Prostate gland (tissue), 2 donors: ENCODE measurements at regions not wholly inside any gene's neighbourhood (a gene's known extent, or its start where the extent isn't known, plus 50 kb on each side); places are given as distances from the start of the nearest gene placed in this dataset.
"Not testable (repeated sequence)": the region's sequence is repeated elsewhere in the genome, so short reads cannot be mapped to it uniquely, and the experiment has no call there.

Experiments
- DNase-seq: peaks from one replicate; pipeline ENCODE4 v3.0.0-alpha.2; 2019; ENCODE audit warnings: low spot score
- H3K27ac ChIP-seq, 2 donors: fragments of 200-600 bp; sonication (generic); 2 replicates each; pipeline ENCODE4 v1.5.1; 2017 to 2019
- H3K27me3 ChIP-seq: fragments of 200-600 bp; sonication (generic); replicated peaks from 2 replicates; pipeline ENCODE4 v1.5.1; 2019; ENCODE audit not compliant: insufficient read depth
- H3K36me3 ChIP-seq, 2 donors: fragments of 200-600 bp; sonication (generic); 1 replicate in 1 of 2; 2 replicates in 1 of 2; pipeline versions ENCODE4 v1.5.1 to v1.8.1; 2017 to 2019
- H3K4me1 ChIP-seq: fragments of 200-600 bp; sonication (generic); replicated peaks from 2 replicates; pipeline ENCODE4 v1.5.1; 2019
- H3K4me3 ChIP-seq, 2 donors: fragments of 200-600 bp; sonication (generic); 2 replicates each; pipeline ENCODE4 v1.5.1; 2017 to 2019
- H3K9me3 ChIP-seq: fragments of 200-600 bp; sonication (generic); 2 replicates; pipeline ENCODE4 v1.5.1; 2017
- WGBS: methylation state at CpG from one replicate; pipeline ENCODE4 v1.1.5; 2018; 5-methylcytosine and 5-hydroxymethylcytosine counted together
- intact Hi-C: fragments of 100-400 bp; cut with DNase I; formaldehyde crosslinking; loops from one replicate; pipeline ENCODE4 v1.14.2; 2022

GRCh38 chr1:143838598-143838929 lies 133.2 kb downstream of the FAM72C start:
- WGBS, result no CpG with 5 or more reads among the region's 21 CpGs
- H3K9me3 ChIP-seq, H3K36me3 ChIP-seq, H3K27me3 ChIP-seq, H3K4me1 ChIP-seq, intact Hi-C loops, H3K4me3 ChIP-seq, DNase-seq, H3K27ac ChIP-seq: not testable (repeated sequence)

GRCh38 chr1:143837924-143838597 lies 133.7 kb downstream of the FAM72C start:
- H3K36me3 ChIP-seq, H3K27ac ChIP-seq, H3K4me3 ChIP-seq, H3K4me1 ChIP-seq, DNase-seq, intact Hi-C loops, H3K9me3 ChIP-seq, H3K27me3 ChIP-seq: not testable (repeated sequence)
- whole genome bisulfite sequencing, result 62% methylated on average over 4 of the region's 25 CpGs

- H3K27me3 ChIP-seq, intact Hi-C loops, H3K27ac ChIP-seq, H3K36me3 ChIP-seq, DNase-seq, H3K4me1 ChIP-seq, H3K4me3 ChIP-seq, H3K9me3 ChIP-seq: not testable (repeated sequence)
- WGBS, result no CpG with 5 or more reads among the region's 4 CpGs
Measured at GRCh38 chr1:143833376-143833775, 138.4 kb downstream of the FAM72C start.

- intact Hi-C loops, H3K4me1 ChIP-seq, H3K27me3 ChIP-seq, H3K27ac ChIP-seq, DNase-seq, H3K9me3 ChIP-seq, H3K36me3 ChIP-seq, H3K4me3 ChIP-seq: not testable (repeated sequence)
- WGBS, result 45% methylated on average over 4 of the region's 5 CpGs
Measured at GRCh38 chr1:143832379-143832716, 139.4 kb downstream of the FAM72C start.

GRCh38 chr1:143831479-143832378 lies 140.1 kb downstream of the FAM72C start:
- H3K4me3 ChIP-seq, H3K27me3 ChIP-seq, DNase-seq, H3K27ac ChIP-seq, H3K9me3 ChIP-seq, intact Hi-C loops, H3K36me3 ChIP-seq, H3K4me1 ChIP-seq: not testable (repeated sequence)
- WGBS, result 0% methylated on average over 5 of the region's 34 CpGs

GRCh38 chr1:143826162-143826561 lies 145.6 kb downstream of the FAM72C start:
- H3K27ac ChIP-seq, H3K4me3 ChIP-seq, DNase-seq, H3K9me3 ChIP-seq, intact Hi-C loops, H3K4me1 ChIP-seq, H3K36me3 ChIP-seq, H3K27me3 ChIP-seq: not testable (repeated sequence)
- WGBS, result no CpG with 5 or more reads among the region's 1 CpG

- H3K4me1 ChIP-seq, DNase-seq, H3K4me3 ChIP-seq, H3K27ac ChIP-seq, H3K9me3 ChIP-seq, H3K27me3 ChIP-seq, intact Hi-C loops, H3K36me3 ChIP-seq: not testable (repeated sequence)
- WGBS, result 70% methylated on average over 2 of the region's 3 CpGs
Measured at GRCh38 chr1:143824266-143824665, 147.5 kb downstream of the FAM72C start.

- H3K36me3 ChIP-seq, H3K9me3 ChIP-seq, H3K27me3 ChIP-seq, intact Hi-C loops, H3K27ac ChIP-seq, DNase-seq, H3K4me3 ChIP-seq, H3K4me1 ChIP-seq: not testable (repeated sequence)
- no CpG with 5 or more reads among the region's 4 CpGs for WGBS
Measured at GRCh38 chr1:143820058-143820457, 151.7 kb downstream of the FAM72C start.

- H3K27ac ChIP-seq, DNase-seq, H3K27me3 ChIP-seq, H3K36me3 ChIP-seq, intact Hi-C loops, H3K4me3 ChIP-seq, H3K9me3 ChIP-seq, H3K4me1 ChIP-seq: not testable (repeated sequence)
- no CpG with 5 or more reads among the region's 1 CpG for WGBS
Measured at GRCh38 chr1:143816369-143816768, 155.4 kb downstream of the FAM72C start.

GRCh38 chr1:143805374-143805773 lies 166.4 kb downstream of the FAM72C start:
- H3K4me3 ChIP-seq, H3K36me3 ChIP-seq, H3K9me3 ChIP-seq, H3K4me1 ChIP-seq, H3K27me3 ChIP-seq, DNase-seq, intact Hi-C loops, H3K27ac ChIP-seq: not testable (repeated sequence)
- WGBS, result no CpG with 5 or more reads among the region's 4 CpGs

- H3K9me3 ChIP-seq, DNase-seq, H3K27ac ChIP-seq, H3K36me3 ChIP-seq, H3K27me3 ChIP-seq, intact Hi-C loops, H3K4me1 ChIP-seq, H3K4me3 ChIP-seq: not testable (repeated sequence)
- 8% methylated on average over 10 of the region's 16 CpGs for WGBS
Measured at GRCh38 chr1:143804707-143805356, 167.0 kb downstream of the FAM72C start.

- H3K36me3 ChIP-seq, H3K27me3 ChIP-seq, H3K9me3 ChIP-seq, intact Hi-C loops, DNase-seq, H3K27ac ChIP-seq, H3K4me1 ChIP-seq, H3K4me3 ChIP-seq: not testable (repeated sequence)
- 3% methylated on average over 18 of the region's 26 CpGs for WGBS
Measured at GRCh38 chr1:143803927-143804411, 167.8 kb downstream of the FAM72C start.
